ENCODE measurements at regions not wholly inside any gene's neighbourhood (a gene's known extent, or its start where the extent isn't known, plus 50 kb on each side); places are given as distances from the start of the nearest gene placed in this dataset.

DNA sequence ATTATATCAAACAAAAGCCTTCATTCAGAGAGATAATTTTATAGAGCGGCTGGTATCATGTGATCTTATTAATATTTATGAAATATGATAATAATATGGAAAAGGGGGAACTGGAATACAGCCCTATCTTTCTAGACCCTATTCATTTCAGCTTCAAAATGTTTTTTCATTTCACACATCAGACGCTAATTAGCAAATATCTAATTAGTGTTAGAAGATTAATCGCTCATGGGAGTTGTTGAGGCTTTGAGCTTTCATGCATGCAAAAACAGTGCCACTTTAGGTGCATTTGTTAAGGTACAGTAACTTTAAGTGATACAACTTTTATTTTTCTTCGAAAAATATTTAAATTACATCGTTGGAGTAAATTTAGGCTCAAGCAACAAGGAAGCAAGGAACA lies 751.7 kb upstream of the WWC1 start:
- in situ Hi-C loops (cut with HindIII; ENCODE audit: low sequenced_read_pairs): no loop called here
- H3K4me3 ChIP-seq (ENCODE audit: low read depth, low read length): no peak overlapping the region
- TF ChIP-seq, protein P1, sequence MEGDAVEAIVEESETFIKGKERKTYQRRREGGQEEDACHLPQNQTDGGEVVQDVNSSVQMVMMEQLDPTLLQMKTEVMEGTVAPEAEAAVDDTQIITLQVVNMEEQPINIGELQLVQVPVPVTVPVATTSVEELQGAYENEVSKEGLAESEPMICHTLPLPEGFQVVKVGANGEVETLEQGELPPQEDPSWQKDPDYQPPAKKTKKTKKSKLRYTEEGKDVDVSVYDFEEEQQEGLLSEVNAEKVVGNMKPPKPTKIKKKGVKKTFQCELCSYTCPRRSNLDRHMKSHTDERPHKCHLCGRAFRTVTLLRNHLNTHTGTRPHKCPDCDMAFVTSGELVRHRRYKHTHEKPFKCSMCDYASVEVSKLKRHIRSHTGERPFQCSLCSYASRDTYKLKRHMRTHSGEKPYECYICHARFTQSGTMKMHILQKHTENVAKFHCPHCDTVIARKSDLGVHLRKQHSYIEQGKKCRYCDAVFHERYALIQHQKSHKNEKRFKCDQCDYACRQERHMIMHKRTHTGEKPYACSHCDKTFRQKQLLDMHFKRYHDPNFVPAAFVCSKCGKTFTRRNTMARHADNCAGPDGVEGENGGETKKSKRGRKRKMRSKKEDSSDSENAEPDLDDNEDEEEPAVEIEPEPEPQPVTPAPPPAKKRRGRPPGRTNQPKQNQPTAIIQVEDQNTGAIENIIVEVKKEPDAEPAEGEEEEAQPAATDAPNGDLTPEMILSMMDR (IDR thresholded peaks at IDR 0.05; ENCODE audit: low read depth, low read length, missing control alignments): no peak
- DNase-seq (ENCODE audit: low read depth): no peak

DNA sequence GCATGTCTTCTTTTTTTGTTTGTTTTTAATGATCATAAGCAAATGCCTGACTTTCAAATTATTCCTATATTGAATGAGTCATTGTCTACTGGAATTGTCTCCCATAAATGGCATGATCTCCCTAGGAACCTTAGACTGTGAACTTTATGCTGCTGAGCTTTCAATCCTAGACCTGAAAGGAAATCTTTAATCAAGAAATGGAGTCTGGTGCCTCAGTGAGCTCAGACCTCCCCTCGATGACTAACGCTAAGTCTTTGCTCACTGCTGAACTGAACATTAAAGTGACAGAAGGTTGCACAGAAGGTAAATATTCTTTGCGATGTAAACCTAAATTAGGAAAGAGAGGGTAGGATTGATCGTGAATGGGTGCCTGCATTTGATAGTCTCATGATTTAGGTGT lies 745.2 kb upstream of the WWC1 start:
- in situ Hi-C loops (cut with HindIII; ENCODE audit: low sequenced_read_pairs): no loop called here
- no peak for DNase-seq (ENCODE audit: low read depth)
- TF ChIP-seq, protein P1 (IDR thresholded peaks at IDR 0.05; ENCODE audit: low read depth, low read length, missing control alignments): no peak
- H3K4me3 ChIP-seq (ENCODE audit: low read depth, low read length): no peak overlapping the region

DNA sequence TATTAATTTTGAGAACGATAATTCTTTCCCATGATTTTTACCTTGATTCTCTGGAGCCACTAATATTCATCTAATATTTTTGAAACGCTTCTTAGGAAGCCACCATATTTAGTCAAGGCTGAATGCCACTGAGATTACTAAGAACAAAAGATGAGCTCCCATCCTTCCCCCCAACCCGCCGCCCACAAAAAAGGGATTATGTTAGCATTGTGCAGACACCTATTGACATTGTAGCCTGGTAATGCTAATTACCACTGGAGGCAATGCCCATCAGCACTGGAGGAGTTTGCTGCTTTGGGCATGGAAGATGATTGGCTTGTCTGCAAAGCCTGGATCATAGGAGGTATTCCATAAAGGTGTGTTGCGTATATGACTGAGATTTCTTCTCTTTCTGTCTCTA lies 739.1 kb upstream of the WWC1 start:
- DNase-seq (ENCODE audit: low read depth): no peak
- TF ChIP-seq, protein P1 (IDR thresholded peaks at IDR 0.05; ENCODE audit: low read depth, low read length, missing control alignments): no peak
- no peak overlapping the region for H3K4me3 ChIP-seq (ENCODE audit: low read depth, low read length)
- in situ Hi-C loops (cut with HindIII; ENCODE audit: low sequenced_read_pairs): no loop called here

DNA sequence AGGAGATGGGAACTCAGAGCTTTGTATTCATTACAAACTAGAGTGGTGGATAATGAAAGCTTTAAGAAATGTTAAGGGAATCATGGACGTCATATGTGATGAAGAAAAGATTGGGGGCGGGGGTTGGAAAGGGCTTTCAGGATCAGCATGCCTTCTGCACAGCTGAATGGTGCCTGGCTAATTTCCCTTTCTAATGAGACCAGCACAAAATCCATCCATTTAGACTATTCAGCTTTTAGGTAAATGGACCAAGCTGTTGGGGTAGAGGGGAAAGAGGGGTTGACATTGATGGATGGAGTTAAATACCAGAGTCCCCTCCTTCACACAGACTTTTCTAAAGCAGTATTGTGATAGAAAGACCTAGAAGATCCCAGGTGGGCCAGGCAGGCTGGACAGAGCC lies 737.9 kb upstream of the WWC1 start:
- TF ChIP-seq, protein P1 (IDR thresholded peaks at IDR 0.05; ENCODE audit: low read depth, low read length, missing control alignments): no peak
- in situ Hi-C loops (cut with HindIII; ENCODE audit: low sequenced_read_pairs): no loop called here
- DNase-seq (ENCODE audit: low read depth): no peak
- no peak overlapping the region for H3K4me3 ChIP-seq (ENCODE audit: low read depth, low read length)

DNA sequence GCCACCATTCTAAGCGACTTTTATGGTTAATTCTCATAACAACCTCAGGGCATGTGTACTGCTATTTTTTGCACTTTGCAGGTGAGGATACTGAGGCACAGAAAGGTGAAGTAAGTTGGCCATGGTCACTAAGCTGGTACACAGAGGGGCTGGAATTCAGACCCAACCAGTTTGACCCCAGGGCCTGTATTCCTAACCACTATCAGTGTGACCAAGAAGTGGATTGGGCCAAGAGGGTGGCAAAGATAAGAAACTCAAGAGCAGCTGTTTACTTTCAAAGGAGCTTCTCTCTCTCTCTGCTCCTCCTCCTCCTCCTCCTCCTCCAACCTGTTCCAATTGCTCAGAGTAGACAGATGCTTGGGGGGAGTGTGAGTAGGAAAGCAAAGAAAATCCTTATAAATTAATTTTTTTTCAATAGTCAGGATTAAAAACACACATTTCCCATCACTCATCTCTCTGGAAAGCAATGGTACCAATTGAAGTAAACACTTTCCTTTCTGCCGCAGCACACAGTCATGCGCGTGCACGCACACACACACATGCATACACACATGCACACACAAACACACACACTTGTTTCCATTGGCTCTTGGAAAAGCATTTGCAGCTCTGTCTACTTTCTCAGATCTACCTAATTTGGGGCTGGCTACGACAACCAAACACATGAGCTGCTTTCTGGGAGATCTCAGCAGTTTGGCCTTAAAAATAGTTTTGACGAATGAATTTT lies 736.7 kb upstream of the WWC1 start:
- TF ChIP-seq, protein P1 (IDR thresholded peaks at IDR 0.05; ENCODE audit: low read depth, low read length, missing control alignments): no peak
- in situ Hi-C loops (cut with HindIII; ENCODE audit: low sequenced_read_pairs): no loop called here
- no peak for DNase-seq (ENCODE audit: low read depth)
- no peak overlapping the region for H3K4me3 ChIP-seq (ENCODE audit: low read depth, low read length)

DNA sequence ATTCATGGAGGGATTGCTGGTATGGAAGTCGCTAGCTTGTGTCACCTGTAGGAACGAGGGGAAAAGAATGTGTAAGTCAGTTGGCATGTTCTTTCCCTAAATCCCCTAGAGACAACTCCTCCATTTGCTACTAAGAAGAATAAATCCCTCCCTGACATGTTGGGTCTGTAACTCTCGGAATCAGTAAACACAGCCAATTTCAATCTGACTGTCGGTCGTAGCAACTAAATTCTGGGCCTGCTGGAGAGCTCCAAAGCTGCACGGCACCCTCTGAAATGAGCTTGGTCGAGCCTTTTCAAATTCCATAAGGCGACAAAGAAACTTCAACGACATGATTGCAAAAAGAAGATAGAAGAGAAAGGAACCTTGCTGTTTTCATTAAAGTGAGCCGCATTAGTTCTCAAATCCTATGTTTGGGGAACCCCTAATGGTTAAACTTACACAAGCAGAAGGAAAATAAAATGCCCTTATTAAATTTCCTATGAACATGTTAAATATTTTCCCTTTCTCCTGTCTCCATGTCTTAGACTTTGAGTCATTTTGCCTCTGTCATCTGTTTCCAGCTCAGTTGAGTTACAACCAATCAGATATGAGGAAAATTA lies 735.8 kb upstream of the WWC1 start:
- in situ Hi-C loops (cut with HindIII; ENCODE audit: low sequenced_read_pairs): no loop called here
- TF ChIP-seq, protein P1 (IDR thresholded peaks at IDR 0.05; ENCODE audit: low read depth, low read length, missing control alignments): no peak
- peak; percentile 11 for DNase-seq (ENCODE audit: low read depth)
- H3K4me3 ChIP-seq (ENCODE audit: low read depth, low read length): no peak overlapping the region

All from astrocyte of the cerebellum (primary cell).